Putamen (tissue), 1 donor: ENCODE measurements at regions not wholly inside any gene's neighbourhood (a gene's known extent, or its start where the extent isn't known, plus 50 kb on each side); places are given as distances from the start of the nearest gene placed in this dataset.

Experiments
- DNase-seq: peaks from one replicate; pipeline ENCODE4 v3.0.0-alpha.2; 2016; ENCODE audit warnings: low spot score

GRCh38 chr15:39084674-39085530, 496.0 kb upstream of the THBS1 start:
- DNase-seq = no peak

- DNase-seq = no peak
These were observed 494.2 kb upstream of the THBS1 start for GRCh38 chr15:39086641-39087040.

GRCh38 chr15:39088156-39088555, 492.7 kb upstream of the THBS1 start:
- no peak for DNase-seq

- no peak for DNase-seq
These were observed 488.5 kb upstream of the THBS1 start for GRCh38 chr15:39092354-39092753.

- no peak for DNase-seq
These were observed 488.1 kb upstream of the THBS1 start for GRCh38 chr15:39092761-39093160.

GRCh38 chr15:39094116-39094515, 486.8 kb upstream of the THBS1 start:
- no peak for DNase-seq

GRCh38 chr15:39095218-39095879, 485.5 kb upstream of the THBS1 start:
- no peak for DNase-seq

- no peak for DNase-seq
These were observed 484.2 kb upstream of the THBS1 start for GRCh38 chr15:39096608-39097205.

- DNase-seq = no peak
These were observed 481.4 kb upstream of the THBS1 start for GRCh38 chr15:39099524-39099923.

- no peak for DNase-seq
These were observed 480.7 kb upstream of the THBS1 start for GRCh38 chr15:39100106-39100660.

- no peak for DNase-seq
These were observed 478.4 kb upstream of the THBS1 start for GRCh38 chr15:39102431-39102830.

GRCh38 chr15:39106950-39107349, 473.9 kb upstream of the THBS1 start:
- DNase-seq = no peak

GRCh38 chr15:39108021-39108420, 472.9 kb upstream of the THBS1 start:
- DNase-seq = no peak

GRCh38 chr15:39110336-39110735, 470.5 kb upstream of the THBS1 start:
- DNase-seq = no peak

- DNase-seq = no peak
These were observed 470.1 kb upstream of the THBS1 start for GRCh38 chr15:39110746-39111145.

GRCh38 chr15:39113741-39114140, 467.1 kb upstream of the THBS1 start:
- no peak for DNase-seq

- no peak for DNase-seq
These were observed 466.0 kb upstream of the THBS1 start for GRCh38 chr15:39114690-39115378.

- no peak for DNase-seq
These were observed 465.4 kb upstream of the THBS1 start for GRCh38 chr15:39115379-39116057.

GRCh38 chr15:39118510-39118909, 462.4 kb upstream of the THBS1 start:
- no peak for DNase-seq

- DNase-seq = no peak
These were observed 456.7 kb upstream of the THBS1 start for GRCh38 chr15:39124155-39124552.

GRCh38 chr15:39124553-39125171, 456.2 kb upstream of the THBS1 start:
- no peak for DNase-seq
